Glutamatergic neuron (in vitro differentiated cells): ENCODE measurements at regions not wholly inside any gene's neighbourhood (a gene's known extent, or its start where the extent isn't known, plus 50 kb on each side); places are given as distances from the start of the nearest gene placed in this dataset.
"Not testable (repeated sequence)": the region's sequence is repeated elsewhere in the genome, so short reads cannot be mapped to it uniquely, and the experiment has no call there.

Experiments used
- DNase-seq: peaks from one replicate; pipeline ENCODE4 v3.0.0; 2022
- H3K27ac Mint-ChIP-seq: one replicate; pipeline ENCODE4 v1.8.0; 2020; ENCODE audit warnings: mild to moderate bottlenecking, mixed read lengths, inconsistent platforms; ENCODE audit not compliant: unreplicated experiment
- H3K27me3 Mint-ChIP-seq: one replicate; pipeline ENCODE4 v1.8.0; 2020; ENCODE audit warnings: mild to moderate bottlenecking, moderate library complexity, mixed read lengths, inconsistent platforms; ENCODE audit not compliant: unreplicated experiment
- H3K36me3 Mint-ChIP-seq: one replicate; pipeline ENCODE4 v1.8.0; 2020; ENCODE audit warnings: mild to moderate bottlenecking, mixed read lengths, inconsistent platforms; ENCODE audit not compliant: unreplicated experiment
- H3K4me1 Mint-ChIP-seq: one replicate; pipeline ENCODE4 v1.8.0; 2020; ENCODE audit warnings: mild to moderate bottlenecking, low read depth, mixed read lengths, inconsistent platforms; ENCODE audit not compliant: unreplicated experiment
- H3K4me3 Mint-ChIP-seq: one replicate; pipeline ENCODE4 v1.8.0; 2020; ENCODE audit warnings: mild to moderate bottlenecking, mixed read lengths, inconsistent platforms; ENCODE audit not compliant: unreplicated experiment
- H3K9me3 Mint-ChIP-seq: one replicate; pipeline ENCODE4 v1.8.0; 2020; ENCODE audit warnings: mild to moderate bottlenecking, moderate library complexity, mixed read lengths, inconsistent platforms; ENCODE audit not compliant: unreplicated experiment
- CTCF ChIP-seq: fragments of 200-600 bp; sonication (generic); IDR thresholded peaks from one replicate; pipeline ENCODE4 v1.5.0; 2021; ENCODE audit not compliant: partially characterized antibody, unreplicated experiment

DNA sequence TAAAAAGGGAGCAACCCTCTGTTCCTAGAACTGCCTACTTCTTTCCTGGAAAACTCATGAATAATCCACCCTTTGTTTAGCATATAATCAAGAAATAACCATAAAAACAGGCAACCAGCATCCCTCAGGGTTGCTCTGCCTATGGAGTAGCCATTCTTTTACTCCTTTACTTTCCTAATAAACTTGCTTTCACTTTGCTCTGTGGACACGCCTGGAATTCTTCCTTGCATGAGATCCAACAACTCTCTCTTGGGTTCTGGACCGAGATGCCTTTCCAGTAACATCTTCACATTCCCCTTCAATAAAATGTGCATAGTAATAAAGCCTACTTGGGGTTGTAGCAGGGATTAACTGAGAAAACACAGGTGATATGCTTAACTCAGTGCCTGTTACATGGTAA is 286.4 kb upstream of the AMIGO2 start:
- Mint-ChIP-seq H3K9me3 (no peaks in the 10 kb centered on the region), H3K27me3 (no peaks in the 10 kb centered on the region)
- no peak for TF ChIP-seq CTCF

DNA sequence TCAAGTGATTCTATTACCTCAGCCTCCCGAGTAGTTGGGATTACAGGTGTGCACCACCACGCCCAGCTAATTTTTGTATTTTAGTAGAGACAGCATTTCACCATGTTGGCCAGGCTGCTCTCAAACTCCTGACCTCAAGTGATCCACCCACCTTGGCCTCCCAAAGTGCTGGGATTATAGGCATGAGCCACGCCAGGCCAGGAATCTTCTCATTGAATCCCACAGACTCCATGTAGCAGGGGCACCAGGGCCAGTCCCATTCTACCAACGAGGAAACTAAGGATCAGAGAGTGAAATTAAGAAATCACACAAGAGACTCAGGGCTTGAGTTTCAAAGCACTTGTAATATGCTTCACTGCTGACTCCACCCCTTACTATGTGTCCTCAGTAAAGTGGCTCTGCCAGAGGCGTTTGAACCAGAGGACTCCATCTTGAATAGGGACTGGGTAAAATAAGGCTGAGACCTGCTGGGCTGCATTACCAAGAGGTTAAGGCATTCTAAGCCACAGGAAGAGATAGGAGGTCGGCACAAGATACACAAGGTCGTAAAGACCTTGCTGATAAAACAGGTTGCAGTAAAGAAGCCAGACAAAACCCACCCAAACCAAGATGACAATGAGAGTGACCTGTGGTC is 285.8 kb upstream of the AMIGO2 start:
- H3K4me1 Mint-ChIP-seq, H3K9me3 Mint-ChIP-seq, DNase-seq, H3K4me3 Mint-ChIP-seq, H3K27me3 Mint-ChIP-seq, H3K27ac Mint-ChIP-seq, H3K36me3 Mint-ChIP-seq: not testable (repeated sequence)

More for the DNA sequence above, 286.4 kb upstream of the AMIGO2 start:
- H3K4me3 Mint-ChIP-seq: no peak overlapping the region
- no peaks in the 10 kb centered on the region for H3K4me1 Mint-ChIP-seq
- no peak for DNase-seq
- no peak overlapping the region for H3K27ac Mint-ChIP-seq
- H3K36me3 Mint-ChIP-seq: no peaks in the 10 kb centered on the region

GRCh38 chr12:47364261-47364660 is 284.5 kb upstream of the AMIGO2 start:
- no peak for DNase-seq
- H3K27me3 Mint-ChIP-seq: no peaks in the 10 kb centered on the region
- H3K4me1 Mint-ChIP-seq: no peaks in the 10 kb centered on the region
- H3K4me3 Mint-ChIP-seq: no peak overlapping the region
- TF ChIP-seq CTCF: no peak
- H3K27ac Mint-ChIP-seq: no peak overlapping the region
- H3K36me3 Mint-ChIP-seq: no peaks in the 10 kb centered on the region
- no peaks in the 10 kb centered on the region for H3K9me3 Mint-ChIP-seq

DNA sequence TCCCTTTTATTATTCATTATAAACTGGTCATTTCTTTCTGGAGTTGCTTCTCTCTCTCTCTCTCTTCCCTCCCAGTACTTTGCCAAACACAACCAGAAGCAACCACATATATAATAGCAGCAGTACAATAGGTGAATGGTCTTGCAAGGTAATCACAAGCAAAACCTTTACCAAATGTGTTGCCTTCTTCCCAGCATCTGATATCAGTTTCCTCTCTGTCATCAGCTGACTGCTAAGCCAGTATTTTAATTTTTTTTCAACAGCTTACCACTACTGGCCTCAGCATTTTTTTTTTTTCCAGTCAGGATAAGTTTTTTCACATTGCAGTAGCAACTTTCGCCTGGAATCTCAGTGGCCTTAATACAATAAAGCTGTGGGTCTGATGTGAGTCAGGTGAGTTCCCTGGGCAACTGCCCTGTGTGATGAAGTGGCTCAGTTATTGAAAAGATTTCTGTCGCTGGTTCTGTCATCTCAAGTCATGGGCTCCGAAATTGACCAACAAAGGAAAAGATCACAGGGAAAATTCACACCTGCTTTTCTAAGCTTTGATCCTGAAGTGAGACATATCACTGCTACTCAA is 282.5 kb upstream of the AMIGO2 start:
- no peak overlapping the region for H3K4me3 Mint-ChIP-seq
- no peak overlapping the region for H3K27ac Mint-ChIP-seq
- no peaks in the 10 kb centered on the region for H3K27me3 Mint-ChIP-seq
- no peak for DNase-seq
- no peaks in the 10 kb centered on the region for H3K4me1 Mint-ChIP-seq
- H3K9me3 Mint-ChIP-seq: no peaks in the 10 kb centered on the region
- TF ChIP-seq CTCF: no peak
- no peaks in the 10 kb centered on the region for H3K36me3 Mint-ChIP-seq

- Mint-ChIP-seq H3K9me3 (no peaks in the 10 kb centered on the region), H3K27me3 (no peaks in the 10 kb centered on the region), H3K36me3 (no peaks in the 10 kb centered on the region), H3K4me3 (no peak overlapping the region), H3K27ac (no peak overlapping the region), H3K4me1 (peaks cover 3% of the 10 kb centered on the region)
- TF ChIP-seq CTCF: no peak
- DNase-seq: no peak
These were observed 281.7 kb upstream of the AMIGO2 start for GRCh38 chr12:47361389-47362021.
